A204.1 (cell line): ENCODE measurements at regions not wholly inside any gene's neighbourhood (a gene's known extent, or its start where the extent isn't known, plus 50 kb on each side); places are given as distances from the start of the nearest gene placed in this dataset.

Experiments used
- FAIRE-seq: peaks from 2 replicates; lab custom pipeline; 2012; peaks lifted over from hg19 to GRCh38; lab: Jason Lieb, UNC

DNA sequence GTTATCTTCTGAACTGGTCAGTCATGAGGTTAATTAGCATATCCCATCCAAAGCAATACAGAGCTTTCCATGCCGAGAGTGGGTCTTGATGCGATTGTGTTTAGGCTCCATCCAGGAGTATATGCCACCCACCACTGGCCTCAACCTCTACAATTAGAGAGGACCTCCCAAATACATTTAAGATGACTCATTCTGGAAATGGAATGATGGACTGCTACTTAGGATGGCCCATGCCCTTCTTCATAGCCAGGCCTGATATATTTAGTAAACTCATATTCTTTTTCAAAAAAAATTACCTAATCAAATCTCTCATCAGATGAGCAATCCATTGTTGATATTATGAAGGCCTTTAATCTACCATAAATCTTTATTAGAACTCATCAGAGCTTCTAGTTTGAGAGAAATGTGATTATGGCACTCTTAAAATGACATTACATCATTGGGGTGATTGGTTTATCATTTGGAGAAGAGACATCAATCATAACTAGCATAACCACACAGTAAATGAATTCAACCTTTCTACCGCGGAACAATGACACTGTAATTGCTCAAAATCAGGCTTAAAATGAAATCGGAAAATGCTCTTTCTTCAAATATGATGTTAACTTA is 414.2 kb upstream of the WWC1 start:
- no peak for FAIRE-seq

DNA sequence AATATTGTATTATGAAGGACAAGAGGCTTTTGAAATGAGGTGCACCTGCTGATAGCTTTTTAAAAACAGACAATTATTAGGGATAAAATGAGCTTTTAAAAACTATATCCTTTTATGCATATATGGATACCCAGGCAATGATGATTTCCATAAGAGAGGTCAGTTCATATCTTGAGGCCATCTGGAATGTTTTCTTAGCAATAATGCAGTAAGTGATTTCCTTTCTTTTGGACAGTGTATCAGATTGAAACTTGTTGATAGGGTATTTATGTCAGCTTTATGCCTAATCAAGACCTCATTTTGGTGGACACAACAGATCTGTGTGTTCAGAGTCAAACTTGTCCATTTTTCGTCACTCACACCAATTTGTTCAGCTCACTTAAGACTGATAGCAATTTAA is 413.5 kb upstream of the WWC1 start:
- FAIRE-seq, result no peak

DNA sequence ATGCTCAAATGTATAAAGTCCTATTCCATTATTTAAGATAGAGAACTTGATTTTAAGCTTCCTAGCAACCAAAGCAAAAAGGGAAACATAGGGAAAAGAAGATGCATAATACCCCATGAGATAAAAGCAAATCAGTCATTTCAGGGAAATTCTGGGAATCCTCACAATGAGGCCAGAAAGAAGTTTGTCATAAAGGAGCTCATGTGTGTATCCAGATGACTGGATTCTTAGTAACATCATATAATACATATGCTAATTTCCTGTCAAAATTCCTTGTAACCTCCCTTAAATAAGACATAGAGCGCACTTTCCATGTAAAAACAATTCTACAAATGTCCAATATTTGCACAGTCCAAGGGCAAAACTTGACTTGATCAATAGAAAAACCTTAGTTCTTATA is 411.0 kb upstream of the WWC1 start:
- FAIRE-seq, result no peak

DNA sequence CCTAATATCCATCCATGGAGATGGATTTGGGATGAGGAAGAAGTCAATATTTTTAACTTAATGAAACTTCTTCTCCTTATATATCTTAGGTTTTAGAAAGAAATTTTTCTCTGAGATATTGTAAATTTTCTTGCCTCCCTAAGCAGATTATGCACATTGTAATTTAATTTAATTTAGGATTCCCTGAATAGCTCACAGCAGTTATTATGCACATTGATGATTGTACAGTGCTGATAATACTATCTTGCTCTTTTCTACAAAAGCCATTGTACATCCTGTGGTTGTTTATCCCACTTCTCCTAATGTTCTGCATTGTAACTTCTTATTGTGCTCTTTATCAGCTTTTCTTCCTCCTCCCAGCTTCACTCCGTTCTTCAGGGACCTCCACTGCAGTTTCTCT is 410.4 kb upstream of the WWC1 start:
- FAIRE-seq, result no peak

DNA sequence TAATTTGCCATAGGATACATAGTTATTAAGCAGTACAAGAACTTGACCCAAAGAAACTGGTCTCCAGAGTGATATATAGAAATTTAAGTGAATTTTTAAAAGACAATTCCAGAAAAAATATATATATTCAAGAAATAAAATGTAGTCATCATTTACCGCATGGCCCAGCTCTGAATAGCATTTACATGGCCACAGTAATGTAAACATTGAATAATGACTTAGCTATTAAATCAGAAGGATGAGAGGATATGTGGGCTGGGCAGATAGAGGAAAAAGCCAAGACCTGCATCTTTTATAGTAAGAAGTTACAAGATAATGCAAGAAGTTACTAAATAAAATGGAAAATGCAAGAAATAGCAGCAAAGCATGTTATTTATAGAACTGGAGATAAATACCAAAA is 405.2 kb upstream of the WWC1 start:
- FAIRE-seq, result no peak

DNA sequence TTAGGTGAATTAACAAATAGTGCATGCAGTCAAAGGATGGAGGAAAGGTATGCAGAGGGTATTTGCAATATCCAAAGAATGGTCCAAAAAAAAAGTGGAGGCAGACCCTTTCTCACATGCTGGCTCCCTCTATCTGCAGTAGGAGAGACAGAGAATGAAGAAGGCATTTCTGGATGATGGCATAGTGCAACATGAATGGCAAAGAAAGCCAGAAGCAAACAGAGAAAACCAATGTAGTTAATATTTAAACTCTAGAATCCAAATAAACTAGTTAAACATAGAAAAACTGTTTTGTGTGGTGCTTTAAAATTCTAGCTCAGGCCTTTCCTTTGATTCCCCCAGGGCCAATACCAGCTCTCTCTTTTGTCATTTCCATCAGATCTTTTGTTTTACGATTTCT is 403.1 kb upstream of the WWC1 start:
- FAIRE-seq, result no peak

DNA sequence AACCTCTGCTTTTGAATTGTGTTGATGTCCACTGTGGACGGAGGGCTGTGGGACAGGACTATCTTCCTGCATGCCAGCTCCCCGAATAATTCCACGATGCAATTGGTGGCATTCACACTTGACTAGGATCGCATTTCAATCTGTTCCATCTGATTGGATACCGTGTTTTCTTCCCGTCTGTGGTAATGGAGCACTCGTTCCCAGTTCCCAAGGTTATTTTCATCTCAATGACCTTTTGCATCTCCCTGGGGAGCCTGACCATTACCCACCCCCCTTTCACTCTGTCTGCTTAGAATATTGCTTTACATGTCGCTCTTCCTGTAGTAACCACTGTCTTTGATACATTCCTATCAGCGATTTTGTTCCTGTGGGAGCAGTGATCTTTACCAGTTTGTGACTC is 402.2 kb upstream of the WWC1 start:
- FAIRE-seq, result no peak

DNA sequence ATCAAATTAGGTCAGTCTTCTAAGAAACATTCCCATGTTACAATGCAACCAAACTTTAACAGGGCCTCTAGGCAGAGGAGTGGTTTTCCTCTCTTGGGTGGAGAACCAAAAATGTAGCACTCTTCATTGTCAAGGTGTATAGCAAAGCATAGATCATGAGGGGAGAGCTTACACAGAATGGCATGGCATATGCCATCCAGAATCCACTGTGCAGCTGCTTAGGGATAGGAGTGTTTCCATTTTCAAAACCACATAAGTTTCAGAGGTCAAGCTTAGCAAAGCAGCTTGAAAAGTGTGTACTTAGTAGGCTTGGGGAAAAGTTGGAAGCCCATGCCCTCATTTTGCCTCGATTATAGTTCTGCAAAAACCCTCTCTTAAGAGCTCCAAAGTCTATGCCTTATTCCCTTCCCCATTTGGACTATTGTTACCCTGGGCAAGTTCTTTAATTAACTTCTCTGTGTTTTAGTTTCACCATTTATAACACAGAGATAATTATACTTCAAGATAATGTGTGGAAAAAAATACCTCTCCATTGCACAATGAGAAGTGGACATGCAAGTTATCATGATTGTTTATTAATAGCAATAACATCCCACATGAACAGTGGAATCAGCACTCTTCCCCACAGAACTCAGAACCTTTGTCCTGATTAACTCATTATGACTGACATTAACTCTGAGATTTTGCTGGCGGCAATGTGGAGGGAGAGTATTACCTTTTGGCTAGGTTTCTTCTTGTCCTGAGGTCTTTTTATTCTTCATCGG is 398.9 kb upstream of the WWC1 start:
- FAIRE-seq, result no peak

DNA sequence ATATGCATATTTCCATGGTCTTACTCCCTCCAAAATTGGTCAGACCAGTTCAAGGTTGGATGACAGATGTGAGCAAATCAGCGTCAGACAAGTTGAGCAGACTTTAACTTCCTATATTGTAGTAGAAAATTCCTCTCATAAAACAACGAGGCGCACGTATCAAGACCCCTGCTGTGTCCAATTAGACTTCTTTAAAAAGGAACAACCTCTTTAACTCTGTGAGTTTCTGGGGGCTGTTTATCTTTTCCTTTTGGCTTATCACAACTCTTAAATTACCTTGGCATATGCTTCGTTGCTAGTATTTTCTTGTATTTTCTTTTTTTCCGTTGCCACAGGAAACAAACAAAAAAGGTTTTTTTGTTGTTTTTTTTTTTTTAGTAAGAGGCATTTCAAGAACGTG is 398.2 kb upstream of the WWC1 start:
- no peak for FAIRE-seq

DNA sequence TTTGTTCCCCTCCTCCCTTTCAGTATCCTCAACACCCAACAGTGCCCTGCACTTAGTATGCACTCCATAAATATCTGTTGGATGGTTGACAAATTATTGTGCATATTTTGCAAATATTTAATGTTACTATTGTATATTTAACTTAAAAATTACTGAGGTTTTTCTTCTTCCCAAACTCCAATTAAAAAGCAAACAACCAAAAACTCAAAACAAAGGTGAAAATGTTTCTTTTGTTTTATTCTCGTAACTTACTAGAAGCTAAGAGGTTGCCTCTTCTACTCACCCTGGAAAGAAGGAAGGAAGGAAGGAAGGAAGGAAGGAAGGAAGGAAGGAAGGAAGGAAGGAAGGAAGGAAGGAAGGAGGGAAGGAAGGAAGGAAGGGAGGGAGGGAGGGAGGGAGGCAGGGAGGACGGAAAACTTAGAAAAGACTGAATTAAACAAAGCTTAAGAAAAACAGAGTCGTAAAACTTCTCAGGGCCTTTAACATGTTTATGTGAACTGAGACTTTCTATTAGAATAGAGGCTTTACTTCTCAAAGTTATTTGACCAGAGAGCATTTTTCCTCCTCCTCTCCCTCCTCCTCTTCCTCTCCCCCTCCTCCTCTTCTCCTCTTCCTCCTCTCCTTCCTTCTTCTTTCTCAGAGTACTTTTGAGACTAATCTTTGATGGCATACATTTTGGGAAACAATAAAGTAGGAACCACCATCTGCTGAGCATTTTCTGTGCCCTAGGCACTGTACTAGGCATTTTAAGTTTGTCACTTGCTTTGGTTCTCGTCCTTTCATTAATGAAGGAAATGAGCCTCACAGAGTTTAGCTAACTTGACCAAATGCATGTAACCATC is 396.6 kb upstream of the WWC1 start:
- FAIRE-seq, result no peak

DNA sequence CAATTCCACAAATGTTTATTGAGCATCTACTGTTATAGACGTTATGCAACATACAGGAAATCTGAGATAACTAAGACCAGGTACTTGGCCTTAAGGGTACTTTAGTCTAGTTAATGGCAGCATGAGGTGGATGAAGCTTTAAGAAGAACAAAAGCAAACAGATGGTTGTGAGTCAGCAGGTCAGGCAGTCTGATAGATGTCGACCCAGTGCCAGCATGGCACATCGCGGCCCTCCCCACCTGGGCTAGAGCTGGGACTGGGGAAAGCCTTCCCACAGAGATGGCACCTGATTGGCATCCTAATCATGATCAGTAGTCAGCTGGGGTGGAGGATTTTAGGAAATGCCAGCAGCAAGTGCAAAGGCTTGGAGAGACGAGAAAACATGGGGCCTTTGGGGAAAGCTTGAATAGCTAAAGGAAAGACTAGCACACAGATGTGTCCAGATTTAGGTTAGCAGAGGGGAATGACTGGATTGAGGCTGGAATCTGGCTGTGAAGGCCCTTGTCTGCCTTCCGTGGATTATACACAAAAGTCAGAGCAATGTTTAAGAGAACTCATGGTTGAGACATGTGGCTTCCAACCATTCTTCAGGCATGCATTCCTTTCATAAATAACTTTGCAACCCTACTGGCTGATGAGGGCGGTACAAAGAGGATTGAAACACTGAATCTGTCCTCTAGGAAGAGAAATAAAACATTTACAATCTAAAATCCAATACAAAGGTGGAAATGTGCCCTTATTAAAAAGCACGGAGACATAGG is 395.4 kb upstream of the WWC1 start:
- no peak for FAIRE-seq

DNA sequence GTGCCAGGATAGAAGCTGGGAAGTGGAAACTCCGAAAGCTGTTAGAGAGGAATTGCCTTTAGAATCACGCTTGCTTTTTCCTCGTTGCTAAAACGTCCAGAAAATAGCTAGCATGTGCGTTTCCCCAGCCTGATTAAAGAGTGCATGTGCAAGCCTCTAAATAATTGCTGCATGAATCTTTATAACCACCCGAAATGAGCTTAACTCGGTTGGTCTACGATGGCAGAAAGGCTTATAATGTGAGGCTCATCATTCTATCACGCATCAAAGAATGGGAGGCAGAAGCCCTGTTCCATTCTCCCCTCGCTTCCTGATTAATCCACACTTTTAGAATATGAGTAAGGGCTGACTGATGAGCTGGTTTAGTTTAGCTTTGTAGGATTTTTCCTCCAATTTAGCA is 394.6 kb upstream of the WWC1 start:
- no peak for FAIRE-seq

DNA sequence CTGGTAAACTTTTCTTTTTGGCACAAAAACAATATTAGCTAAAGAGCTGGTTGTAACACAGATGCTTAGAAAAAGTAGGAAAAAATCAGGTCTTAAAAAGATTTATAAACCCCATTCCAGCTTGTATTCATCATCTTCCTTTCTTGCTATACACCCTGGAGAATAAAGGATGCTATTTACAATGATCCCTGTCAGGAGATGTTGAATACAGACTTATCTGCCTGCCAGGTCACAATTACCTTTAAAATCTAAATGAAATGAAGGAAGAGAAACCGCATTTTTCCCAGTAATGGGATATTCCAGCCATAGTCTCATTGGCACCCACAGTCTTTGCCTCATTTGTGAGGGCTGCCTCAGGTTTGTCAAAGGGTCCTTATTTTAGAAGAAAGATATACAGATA is 394.1 kb upstream of the WWC1 start:
- no peak for FAIRE-seq

DNA sequence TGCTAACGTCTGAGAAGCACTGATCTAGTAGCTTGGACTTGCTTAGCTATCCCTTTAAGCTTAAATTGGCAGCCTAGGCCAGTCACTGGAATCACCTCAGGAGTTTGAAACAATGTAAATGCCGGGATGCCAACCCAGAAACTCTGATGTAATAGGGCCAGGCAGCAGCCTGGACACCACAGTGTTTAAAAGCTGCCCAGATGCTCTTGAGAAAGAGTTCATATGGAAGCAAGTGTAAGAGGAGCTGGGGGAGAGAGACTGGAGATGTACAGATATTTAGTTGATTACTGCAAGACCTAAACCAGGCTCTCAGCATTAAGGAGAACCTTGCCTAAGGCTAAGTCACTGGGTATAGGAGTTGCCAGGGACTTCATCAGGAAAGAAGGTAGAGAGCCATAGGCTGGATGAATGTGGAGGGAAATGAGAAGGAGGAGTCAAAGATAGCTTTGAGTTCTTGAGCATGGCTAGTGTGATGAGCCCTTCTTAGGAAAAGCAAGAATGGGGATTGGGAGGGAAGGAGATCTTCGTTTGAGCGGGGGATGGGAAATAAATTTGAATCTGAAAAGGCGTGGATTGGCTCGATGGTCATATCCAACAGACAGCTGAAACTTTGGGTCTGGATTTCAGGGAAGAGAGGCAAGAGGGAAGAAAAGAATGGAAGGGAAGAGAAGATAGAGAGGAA is 392.9 kb upstream of the WWC1 start:
- no peak for FAIRE-seq

DNA sequence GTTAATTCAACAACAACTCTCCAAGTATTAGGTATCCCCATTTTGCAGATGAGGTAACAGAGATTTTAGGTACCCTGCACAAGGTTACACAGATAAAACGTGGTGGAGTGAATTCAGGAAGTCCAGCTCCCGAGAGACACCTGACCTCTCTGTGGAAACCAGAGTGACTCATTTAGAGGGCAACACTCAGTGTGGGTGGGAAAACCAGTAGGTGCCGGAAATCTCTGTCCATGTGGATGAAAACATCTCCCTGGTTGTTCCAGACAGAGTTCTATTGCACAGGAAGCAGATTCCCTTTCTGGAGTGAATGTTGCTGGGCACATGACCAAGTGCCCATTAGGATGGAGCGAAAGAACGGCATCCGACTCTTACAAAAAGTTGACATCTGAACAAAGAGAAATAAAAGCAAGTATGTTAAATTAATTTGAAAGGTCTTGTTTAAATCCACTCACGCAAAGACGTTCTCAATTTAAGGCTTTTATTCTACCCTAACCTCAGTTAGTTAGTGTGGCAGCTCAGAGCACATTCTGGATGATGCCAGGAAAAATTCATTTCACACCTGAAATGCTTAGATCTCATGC is 391.9 kb upstream of the WWC1 start:
- FAIRE-seq, result no peak

DNA sequence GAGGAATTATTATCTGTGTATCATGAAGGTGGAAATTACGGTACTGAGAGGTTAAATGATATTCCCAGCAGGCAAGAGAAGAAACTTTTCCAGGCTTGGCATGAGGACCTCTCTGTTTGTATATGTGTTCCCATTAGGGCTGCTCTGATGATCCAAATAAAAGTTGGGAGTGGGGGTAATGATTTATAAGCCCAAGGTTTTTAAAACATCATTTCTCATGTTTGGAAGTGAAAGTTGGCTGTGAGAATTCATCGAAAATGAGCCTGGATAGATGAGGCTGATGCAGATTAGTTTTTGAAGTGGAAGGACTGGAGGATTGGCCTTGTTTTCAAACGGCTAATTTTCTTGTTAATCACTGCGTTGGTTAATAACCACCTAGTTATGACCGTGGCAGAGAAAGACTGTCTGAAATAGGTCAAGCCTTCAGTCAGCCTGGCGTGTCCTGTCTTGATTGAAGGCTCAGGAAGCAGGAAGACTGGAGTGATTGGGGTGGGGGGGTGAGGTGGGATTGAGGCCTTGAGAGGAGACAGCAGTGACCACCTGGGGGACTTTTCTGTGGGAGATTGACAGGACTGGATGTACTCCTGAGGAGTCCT is 391.0 kb upstream of the WWC1 start:
- FAIRE-seq, result no peak

DNA sequence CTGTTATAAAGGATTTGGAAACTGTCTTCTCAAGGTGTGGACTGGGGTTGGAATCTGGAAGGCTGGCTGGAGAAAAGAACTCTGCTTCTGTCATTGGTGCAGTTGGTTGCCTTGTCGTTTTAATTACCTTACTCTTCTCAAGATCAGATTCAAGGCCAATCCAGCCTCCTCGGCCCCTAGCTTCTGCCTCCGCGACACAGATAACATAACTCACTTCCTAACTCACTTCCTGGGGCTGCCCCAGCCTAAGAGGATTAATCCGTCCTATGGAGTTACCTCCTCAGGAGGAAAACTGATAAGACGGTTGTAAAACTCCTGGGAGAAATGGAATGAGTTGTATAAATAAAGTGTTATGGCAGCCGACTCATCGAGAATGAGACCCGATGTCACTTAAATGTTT is 389.1 kb upstream of the WWC1 start:
- FAIRE-seq, result no peak

DNA sequence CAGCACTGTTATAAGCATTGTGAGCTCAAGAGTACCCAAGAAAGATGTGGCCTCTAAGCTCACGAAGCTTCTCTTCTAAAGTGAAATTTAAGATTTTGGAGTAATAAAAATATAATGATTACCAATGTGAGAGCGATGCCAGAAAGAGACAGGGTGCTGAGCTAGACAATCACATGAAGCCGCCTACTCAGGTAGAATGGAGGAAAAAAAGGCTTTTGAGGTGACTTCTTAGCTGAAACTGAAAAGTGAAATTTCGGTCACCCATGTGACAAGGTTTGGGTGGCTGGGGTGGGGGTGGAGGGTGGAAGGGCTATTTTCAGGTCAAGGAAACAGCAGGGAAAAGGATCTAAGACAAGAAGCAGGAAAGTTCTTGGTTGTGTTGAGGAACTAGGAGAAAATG is 388.2 kb upstream of the WWC1 start:
- no peak for FAIRE-seq

DNA sequence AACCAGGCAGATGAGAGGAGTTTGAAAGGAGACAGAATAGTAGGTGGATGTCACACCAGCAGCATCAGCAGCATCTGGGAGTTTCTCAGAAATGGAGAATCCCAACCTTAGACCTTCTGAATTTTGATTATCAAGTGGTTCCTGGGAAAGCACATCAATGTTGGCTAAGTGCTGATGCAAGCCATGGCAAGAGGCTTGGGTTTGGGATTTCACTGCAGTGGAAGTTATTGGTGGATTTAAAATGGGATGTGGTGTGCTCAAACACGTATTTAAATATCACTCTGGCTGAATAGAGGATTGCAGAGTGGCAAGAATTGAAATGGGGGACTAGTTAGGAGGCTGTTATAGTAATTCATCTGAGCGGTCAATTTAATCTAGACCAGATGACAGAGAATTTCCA is 387.8 kb upstream of the WWC1 start:
- no peak for FAIRE-seq

DNA sequence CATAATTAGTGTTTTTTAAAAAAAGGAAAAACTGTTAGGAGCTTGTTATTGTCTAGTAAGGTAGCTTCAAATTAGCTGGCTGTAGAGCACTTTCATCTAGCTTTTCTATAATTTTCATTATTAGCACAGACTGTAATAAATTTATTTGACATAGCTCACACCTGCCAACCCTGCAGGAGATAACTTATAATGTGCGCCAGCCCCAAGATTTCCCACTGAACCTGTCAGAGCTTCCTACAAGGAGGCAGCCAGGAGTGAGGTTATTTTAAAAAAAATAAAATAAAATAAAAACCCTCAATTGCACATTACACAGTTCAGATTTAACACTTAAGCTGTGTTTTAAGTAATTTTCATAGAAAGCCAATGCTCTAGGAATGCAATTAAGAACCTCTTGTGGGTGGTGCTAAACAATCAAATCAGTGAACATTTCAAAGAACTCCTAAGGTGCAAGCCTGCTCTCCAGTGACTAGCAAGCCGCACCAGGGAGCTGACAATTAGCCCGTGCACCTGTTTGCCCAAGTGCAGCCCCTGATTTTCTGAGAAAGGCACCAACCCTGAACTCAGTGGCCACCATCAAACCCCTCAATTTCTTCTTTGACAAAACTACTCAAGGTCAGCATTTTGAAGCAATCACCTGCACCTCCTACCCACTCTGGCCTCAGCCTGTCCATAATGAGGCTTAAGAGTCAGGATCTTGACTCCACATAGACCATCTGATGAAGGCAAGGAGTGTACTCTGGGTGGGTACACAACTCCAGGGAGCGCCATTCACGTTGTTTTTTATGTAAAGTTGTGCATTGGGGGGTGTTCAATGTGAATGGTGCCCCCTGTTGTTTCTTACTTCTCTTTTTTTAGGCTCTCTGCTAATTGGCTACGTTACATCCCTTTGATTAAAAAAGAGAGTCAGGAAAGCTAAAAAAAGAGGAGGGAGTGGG is 385.3 kb upstream of the WWC1 start:
- FAIRE-seq, result no peak
